Left lung (tissue), 4 donors: ENCODE measurements at regions not wholly inside any gene's neighbourhood (a gene's known extent, or its start where the extent isn't known, plus 50 kb on each side); places are given as distances from the start of the nearest gene placed in this dataset.

ENCODE experiments used
- ATAC-seq: fragments of 200-7000 bp; cut with Tn5 transposase; one replicate; pipeline ENCODE4 v1.9.1; 2020; ENCODE audit warnings: moderate library complexity
- DNase-seq, 4 donors: peaks; one replicate each; pipeline ENCODE4 v3.0.0-alpha.2; 2013 to 2020
- H3K27ac ChIP-seq, 2 donors: fragments of 200-600 bp; sonication (generic) in 1 of 2; one replicate each; pipeline versions ENCODE4 v1.5.0 to v1.8.0; 2020 to 2021
- H3K27me3 ChIP-seq, 2 donors: fragments of 200-600 bp; sonication (generic) in 1 of 2; one replicate each; pipeline versions ENCODE4 v1.5.0 to v1.8.0; 2020 to 2021
- H3K36me3 ChIP-seq, 2 donors: fragments of 200-600 bp; sonication (generic) in 1 of 2; one replicate each; pipeline versions ENCODE4 v1.5.0 to v1.8.0; 2020 to 2021
- H3K4me1 ChIP-seq, 2 donors: fragments of 200-600 bp; one replicate each; pipeline ENCODE4 v1.8.0; 2021
- H3K4me3 ChIP-seq, 2 donors: fragments of 200-600 bp; sonication (generic) in 1 of 2; one replicate each; pipeline versions ENCODE4 v1.5.0 to v1.8.0; 2020 to 2021; ENCODE audit warnings: mild to moderate bottlenecking in 1 of 2
- H3K9me3 ChIP-seq, 2 donors: fragments of 200-600 bp; sonication (generic) in 1 of 2; one replicate each; pipeline versions ENCODE4 v1.5.0 to v1.8.0; 2020 to 2021
- CTCF ChIP-seq, 2 donors: fragments of 200-600 bp; sonication (generic) in 1 of 2; IDR thresholded peaks; one replicate each; pipeline versions ENCODE4 v1.5.0 to v1.8.0; 2021; ENCODE audit warnings: antibody characterized with exemption in 2 of 2
- intact Hi-C, 2 donors: fragments of 100-400 bp; cut with DNase I; formaldehyde crosslinking; loops; one replicate each; pipeline versions ENCODE4 v1.11.2 to v1.14.2; 2022
- donor health status: DM: no; HTN: yes; CAD: no.
- donor health status: DM: no; HTN: no; CAD: no.

GRCh38 chr1:20432341-20432740 is 53.7 kb downstream of the CAMK2N1 start:
- no peak overlapping the region for H3K4me3 ChIP-seq
- no peaks in the 10 kb centered on the region for H3K4me1 ChIP-seq
- H3K36me3 ChIP-seq, result no peaks in the 10 kb centered on the region
- no peak for TF ChIP-seq CTCF (IDR thresholded peaks at IDR 0.05)
- ATAC-seq (no peak), DNase-seq (no peak)
- no peaks in the 10 kb centered on the region for H3K9me3 ChIP-seq
- H3K27ac ChIP-seq, result no peak overlapping the region
- H3K27me3 ChIP-seq, result peaks cover 0 to 71% of the 10 kb centered on the region in 2 donors
- intact Hi-C loops, result no loop called here

- peaks cover 0 to 60% of the 10 kb centered on the region in 2 donors for H3K27me3 ChIP-seq
- no peaks in the 10 kb centered on the region for H3K36me3 ChIP-seq
- H3K27ac ChIP-seq, result no peak overlapping the region
- intact Hi-C loops, result no loop called here
- DNase-seq (no peak), ATAC-seq (no peak)
- no peak overlapping the region for H3K4me3 ChIP-seq
- H3K9me3 ChIP-seq, result no peaks in the 10 kb centered on the region
- no peaks in the 10 kb centered on the region for H3K4me1 ChIP-seq
- TF ChIP-seq CTCF (IDR thresholded peaks at IDR 0.05), result no peak
These were observed 54.9 kb downstream of the CAMK2N1 start for GRCh38 chr1:20431176-20431460.

- intact Hi-C loops, result no loop called here
- peak; percentile 35 to 46 for TF ChIP-seq CTCF (IDR thresholded peaks at IDR 0.05)
- Histone ChIP-seq H3K4me3 (no peak overlapping the region), H3K36me3 (no peaks in the 10 kb centered on the region), H3K27ac (no peak overlapping the region), H3K4me1 (no peaks in the 10 kb centered on the region), H3K9me3 (no peaks in the 10 kb centered on the region), H3K27me3 (peaks cover 0 to 55% of the 10 kb centered on the region in 2 donors)
- DNase-seq (peak in 2 of 4 donors; percentile 17 to 65), ATAC-seq (peak; percentile 56)
These were observed 55.4 kb downstream of the CAMK2N1 start for GRCh38 chr1:20430355-20431175.

- no peaks in the 10 kb centered on the region for H3K4me1 ChIP-seq
- no peak overlapping the region for H3K4me3 ChIP-seq
- no peak for DNase-seq
- H3K27ac ChIP-seq, result no peak overlapping the region
- TF ChIP-seq CTCF (IDR thresholded peaks at IDR 0.05), result no peak
- ATAC-seq, result no peak
- peaks cover 0 to 44% of the 10 kb centered on the region in 2 donors for H3K27me3 ChIP-seq
- H3K9me3 ChIP-seq, result peaks cover 0 to 8% of the 10 kb centered on the region in 2 donors
- intact Hi-C loops, result no loop called here
- no peaks in the 10 kb centered on the region for H3K36me3 ChIP-seq
These were observed 56.7 kb downstream of the CAMK2N1 start for GRCh38 chr1:20429296-20429695.

GRCh38 chr1:20428841-20429240 is 57.2 kb downstream of the CAMK2N1 start:
- intact Hi-C loops, result no loop called here
- no peak for ATAC-seq
- Histone ChIP-seq H3K9me3 (peaks cover 0 to 13% of the 10 kb centered on the region in 2 donors), H3K36me3 (no peaks in the 10 kb centered on the region), H3K27ac (no peak overlapping the region), H3K4me3 (no peak overlapping the region), H3K4me1 (no peaks in the 10 kb centered on the region), H3K27me3 (peaks cover 0 to 41% of the 10 kb centered on the region in 2 donors)
- no peak for TF ChIP-seq CTCF (IDR thresholded peaks at IDR 0.05)
- DNase-seq, result no peak
